HCT116 (cell line): ENCODE measurements at regions not wholly inside any gene's neighbourhood (a gene's known extent, or its start where the extent isn't known, plus 50 kb on each side); places are given as distances from the start of the nearest gene placed in this dataset.

Experiments used
- ATAC-seq: fragments of 200-7000 bp; cut with Tn5 transposase; 2 replicates; pipeline ENCODE4 v1.9.1; 2020; ENCODE audit warnings: mild to moderate bottlenecking, moderate library complexity
- BruUV-seq: library from RNA; stranded (reverse); fragments of 400-500 nt; replicated peaks from 2 replicates; lab custom pipeline; 2021; lab: Mats Ljungman, UMichigan
- CTCF ChIA-PET: fragments of 300-600 bp; sonication (Branson Sonifier 250); formaldehyde crosslinking; loops from one replicate; lab custom pipeline; 2021; ENCODE audit warnings: antibody characterized with exemption; lab: Charles Lee
- POLR2A ChIA-PET: fragments of 300-600, 350-600 bp; sonication (Branson Sonifier 250); formaldehyde crosslinking; loops from one replicate; lab custom pipeline; 2021; ENCODE audit warnings: antibody characterized with exemption; lab: Charles Lee
- RAD21 ChIA-PET, 2 experiments: fragments of 300-600 bp; sonication (Branson Sonifier 250); formaldehyde crosslinking; loops; one replicate each; lab custom pipeline; 2023; ENCODE audit warnings: low total read pairs in 2 of 2; ENCODE audit not compliant: uncharacterized antibody in 2 of 2, unreplicated experiment in 2 of 2, low non-redundant PET in 1 of 2; lab: Charles Lee
- DNase-seq: peaks from one replicate; pipeline ENCODE4 v3.0.0-alpha.2; 2010; ENCODE audit warnings: low read depth, low spot score
- H2AFZ ChIP-seq: fragments of 200-600 bp; shearing (Covaris generic), sonication (generic); 2 replicates; pipeline ENCODE4 v1.6.1; 2017; ENCODE audit warnings: low read depth, mixed run types, mixed read lengths, antibody characterized with exemption, low read length; ENCODE audit not compliant: poor library complexity, severe bottlenecking
- H3K27ac ChIP-seq: 2 replicates; pipeline ENCODE4 v1.5.1; 2012; ENCODE audit warnings: low read depth, low read length
- H3K27me3 ChIP-seq: fragments of 200-600 bp; sonication (generic); 2 replicates; pipeline ENCODE4 v1.6.1; 2016; ENCODE audit warnings: mixed run types, low read length, mixed read lengths; ENCODE audit not compliant: insufficient read depth
- H3K36me3 ChIP-seq, 2 experiments: fragments of 200-500 bp in 1 of 2; fragments of 200-600 bp in 1 of 2; sonication (Bioruptor generic) in 1 of 2; sonication (generic) in 1 of 2; 2 replicates each; pipeline versions ENCODE4 v1.5.1 to v1.6.1; 2014 to 2016; ENCODE audit warnings: low read length in 2 of 2, inconsistent platforms in 1 of 2, mixed read lengths in 1 of 2, mixed run types in 1 of 2; ENCODE audit not compliant: insufficient read depth in 2 of 2, control insufficient read depth in 1 of 2
- H3K4me1 ChIP-seq, 2 experiments: fragments of 200-600 bp in 1 of 2; sonication (generic) in 1 of 2; 2 replicates each; pipeline versions ENCODE4 v1.5.1 to v1.6.1; 2012 to 2017; ENCODE audit warnings: low read length in 2 of 2, inconsistent platforms in 1 of 2, mild to moderate bottlenecking in 1 of 2, mixed read lengths in 1 of 2, mixed run types in 1 of 2, moderate library complexity in 1 of 2; ENCODE audit not compliant: insufficient read depth in 2 of 2, control insufficient read depth in 1 of 2
- H3K4me2 ChIP-seq: fragments of 200-600 bp; sonication (generic); 2 replicates; pipeline ENCODE4 v1.6.1; 2017; ENCODE audit warnings: mixed run types, low read length, mixed read lengths
- H3K4me3 ChIP-seq, 2 experiments: fragments of 200-600 bp in 1 of 2; sonication (generic) in 1 of 2; replicated peaks in 1 of 2; 2 replicates each; pipeline ENCODE4 v1.5.1; 2011 to 2016; ENCODE audit warnings: low read length in 2 of 2, control low read depth in 1 of 2, low read depth in 1 of 2, mild to moderate bottlenecking in 1 of 2, mixed read lengths in 1 of 2, mixed run types in 1 of 2
- H3K79me2 ChIP-seq: fragments of 200-600 bp; sonication (generic); 2 replicates; pipeline ENCODE4 v1.6.1; 2017; ENCODE audit warnings: mild to moderate bottlenecking, mixed run types, low read length, moderate library complexity, mixed read lengths; ENCODE audit not compliant: insufficient read depth
- H3K9ac ChIP-seq: fragments of 200-600 bp; sonication (generic); 2 replicates; pipeline ENCODE4 v1.6.1; 2016; ENCODE audit warnings: low read length, mixed read lengths
- H3K9me2 ChIP-seq: fragments of 200-600 bp; sonication (generic), shearing (Covaris generic); 2 replicates; pipeline ENCODE4 v1.6.1; 2017; ENCODE audit warnings: mixed run types, mild to moderate bottlenecking, moderate library complexity; ENCODE audit not compliant: insufficient read depth
- H3K9me3 ChIP-seq, 2 experiments: fragments of 200-500 bp in 1 of 2; fragments of 200-600 bp in 1 of 2; sonication (Bioruptor generic) in 1 of 2; sonication (generic) in 1 of 2; 2 replicates each; pipeline ENCODE4 v1.6.1; 2014 to 2017; ENCODE audit warnings: low read length in 2 of 2, mixed read lengths in 2 of 2, inconsistent platforms in 1 of 2, low read depth in 1 of 2, mild to moderate bottlenecking in 1 of 2, mixed run types in 1 of 2, moderate library complexity in 1 of 2; ENCODE audit not compliant: control insufficient read depth in 1 of 2, insufficient read depth in 1 of 2
- H4K20me1 ChIP-seq: fragments of 200-600 bp; sonication (generic), shearing (Covaris generic); 2 replicates; pipeline ENCODE4 v1.6.1; 2017; ENCODE audit warnings: mixed run types, mild to moderate bottlenecking, moderate library complexity; ENCODE audit not compliant: insufficient read depth
- CBX3 ChIP-seq: IDR thresholded peaks from 2 replicates; pipeline ENCODE4 v1.6.1; 2012; ENCODE audit warnings: low read depth
- CEBPB ChIP-seq: IDR thresholded peaks from 2 replicates; pipeline ENCODE4 v1.6.1; 2012; ENCODE audit warnings: low read depth
- CTCF ChIP-seq, 3 experiments: fragments of 200-600 bp in 1 of 3; sonication (generic) in 1 of 3; IDR thresholded peaks in 2 of 3; conservative IDR thresholded peaks in 1 of 3; 2 replicates each; pipeline ENCODE4 v1.5.1; 2012 to 2017; ENCODE audit warnings: low read depth in 2 of 3, low read length in 2 of 3, antibody characterized with exemption in 1 of 3, borderline replicate concordance in 1 of 3, control low read depth in 1 of 3, mild to moderate bottlenecking in 1 of 3, mixed read lengths in 1 of 3, mixed run types in 1 of 3, moderate library complexity in 1 of 3; ENCODE audit not compliant: insufficient read depth in 1 of 3
- EGR1 ChIP-seq: IDR thresholded peaks from 2 replicates; pipeline ENCODE4 v1.6.1; 2012; ENCODE audit warnings: low read depth
- EZH2 ChIP-seq: fragments of 200-600 bp; sonication (generic); IDR thresholded peaks from 2 replicates; pipeline ENCODE4 v1.6.1; 2017; ENCODE audit warnings: antibody characterized with exemption, mixed run types
- EZH2phosphoT487 ChIP-seq: fragments of 200-600 bp; IDR thresholded peaks from 2 replicates; pipeline ENCODE4 v1.6.1; 2018; ENCODE audit warnings: antibody characterized with exemption, borderline replicate concordance
- FOSL1 ChIP-seq: IDR thresholded peaks from 2 replicates; pipeline ENCODE4 v1.6.1; 2012; ENCODE audit warnings: low read depth
- JUND ChIP-seq: IDR thresholded peaks from 2 replicates; pipeline ENCODE4 v1.6.1; 2012
- MAX ChIP-seq: IDR thresholded peaks from 2 replicates; pipeline ENCODE4 v1.6.1; 2012
- POLR2A ChIP-seq: IDR thresholded peaks from 2 replicates; pipeline ENCODE4 v1.7.0; 2011; ENCODE audit warnings: borderline replicate concordance; ENCODE audit not compliant: insufficient read depth, insufficient read length; ENCODE audit errors: extremely low read depth
- POLR2AphosphoS5 ChIP-seq: IDR thresholded peaks from 2 replicates; pipeline ENCODE4 v1.6.1; 2011; ENCODE audit warnings: mild to moderate bottlenecking, low read depth, low read length, moderate library complexity
- SIN3A ChIP-seq: IDR thresholded peaks from 2 replicates; pipeline ENCODE4 v1.6.1; 2012; ENCODE audit warnings: low read depth
- SP1 ChIP-seq: IDR thresholded peaks from 2 replicates; pipeline ENCODE4 v1.6.1; 2012; ENCODE audit warnings: low read depth
- SRF ChIP-seq: IDR thresholded peaks from 2 replicates; pipeline ENCODE4 v1.6.1; 2012; ENCODE audit warnings: low read depth
- TCF7L2 ChIP-seq: IDR thresholded peaks from 2 replicates; pipeline ENCODE4 v1.7.0; 2011; ENCODE audit warnings: borderline replicate concordance, inconsistent platforms; ENCODE audit not compliant: insufficient read depth, insufficient read length; ENCODE audit errors: extremely low read depth
- YY1 ChIP-seq: IDR thresholded peaks from 2 replicates; pipeline ENCODE4 v1.6.1; 2011; ENCODE audit warnings: low read length, low read depth, moderate library complexity, mild to moderate bottlenecking; ENCODE audit not compliant: insufficient replicate concordance; ENCODE audit errors: extremely low read depth
- ZBTB33 ChIP-seq: IDR thresholded peaks from 2 replicates; pipeline ENCODE4 v1.6.1; 2011; ENCODE audit warnings: mild to moderate bottlenecking, low read length, moderate library complexity; ENCODE audit not compliant: insufficient replicate concordance; ENCODE audit errors: extremely low read depth
- ZFX ChIP-seq: fragments of 450-650 bp; IDR thresholded peaks from 2 replicates; pipeline ENCODE4 v1.6.1; 2017
- ZNF274 ChIP-seq: fragments of 200-500 bp; sonication (Bioruptor generic); IDR thresholded peaks from 2 replicates; pipeline ENCODE4 v1.6.1; 2014; ENCODE audit warnings: mild to moderate bottlenecking, low read depth, low read length, inconsistent platforms
- intact Hi-C: fragments of 100-400 bp; cut with micrococcal nuclease; formaldehyde crosslinking; loops from 2 replicates; pipeline ENCODE4 v1.10.0; 2022

GRCh38 chr12:78666584-78666983 is 198.0 kb upstream of the SYT1 start:
- ChIA-PET CTCF (no interaction called here), RAD21 (no interaction called here), POLR2A (no interaction called here)
- H4K20me1 ChIP-seq = no peaks in the 10 kb centered on the region
- H3K79me2 ChIP-seq = no peaks in the 10 kb centered on the region
- H3K9me3 ChIP-seq = no peaks in the 10 kb centered on the region
- H3K27me3 ChIP-seq = no peaks in the 10 kb centered on the region
- intact Hi-C loops = no loop called here
- H3K4me1 ChIP-seq = no peaks in the 10 kb centered on the region
- DNase-seq = no peak
- no peak overlapping the region for H3K4me3 ChIP-seq
- H3K4me2 ChIP-seq = no peak overlapping the region
- no peak for ATAC-seq
- no peak overlapping the region for H3K27ac ChIP-seq
- no peak overlapping the region for H2AFZ ChIP-seq
- no peak overlapping the region for H3K9ac ChIP-seq
- H3K9me2 ChIP-seq = no peaks in the 10 kb centered on the region
- no peak for TF ChIP-seq SIN3A
- TF ChIP-seq POLR2AphosphoS5 = no peak
- no peak for TF ChIP-seq TCF7L2
- no peak for TF ChIP-seq EGR1
- TF ChIP-seq MAX = no peak
- TF ChIP-seq EZH2 = no peak
- no peak for TF ChIP-seq CBX3
- no peak for TF ChIP-seq JUND
- H3K36me3 ChIP-seq = no peaks in the 10 kb centered on the region
- no TSS peak for BruUV-seq

GRCh38 chr12:78671295-78671694 is 193.3 kb upstream of the SYT1 start:
- RAD21 ChIA-PET = no interaction called here
- Histone ChIP-seq H3K79me2 (no peaks in the 10 kb centered on the region), H3K27ac (no peak overlapping the region), H4K20me1 (no peaks in the 10 kb centered on the region), H2AFZ (no peak overlapping the region), H3K36me3 (no peaks in the 10 kb centered on the region), H3K27me3 (no peaks in the 10 kb centered on the region), H3K4me1 (no peaks in the 10 kb centered on the region), H3K4me2 (no peak overlapping the region), H3K9me3 (no peaks in the 10 kb centered on the region), H3K4me3 (no peak overlapping the region), H3K9me2 (no peaks in the 10 kb centered on the region), H3K9ac (no peak overlapping the region)
- no TSS peak for BruUV-seq
- intact Hi-C loops = no loop called here
- POLR2A ChIA-PET = no interaction called here
- DNase-seq (no peak), ATAC-seq (no peak)
- CTCF ChIA-PET = interaction anchor here (1.3 kb wide), 1 partner anchor 10 kb away, joined by 4 read pairs; no protein-coding TSS in a partner anchor
- TF ChIP-seq YY1 (no peak), SP1 (no peak), EZH2phosphoT487 (no peak), ZNF274 (no peak), TCF7L2 (no peak), CEBPB (no peak), CTCF (IDR thresholded peaks at IDR 0.05 in 2 of 3, conservative IDR thresholded peaks at IDR 0.05 in 1 of 3; ENCODE audit: borderline replicate concordance in 1 of 3, insufficient read depth in 1 of 3, low read depth in 2 of 3, low read length in 2 of 3) (no peak), EZH2 (no peak), FOSL1 (no peak), ZBTB33 (no peak), SRF (no peak), ZFX (no peak), POLR2A (no peak), EGR1 (no peak)
